Tibial nerve (tissue), 4 donors: ENCODE measurements at regions not wholly inside any gene's neighbourhood (a gene's known extent, or its start where the extent isn't known, plus 50 kb on each side); places are given as distances from the start of the nearest gene placed in this dataset.

Experiments used
- DNase-seq, 2 donors: peaks; one replicate each; pipeline ENCODE4 v3.0.0-alpha.2; 2019; ENCODE audit warnings: low spot score in 2 of 2
- H3K27ac ChIP-seq, 4 donors: fragments of 200-600 bp; sonication (generic) in 3 of 4; one replicate each; pipeline ENCODE4 v1.5.1; 2017 to 2019; ENCODE audit warnings: mild to moderate bottlenecking in 1 of 4
- H3K27me3 ChIP-seq, 2 donors: fragments of 200-600 bp; sonication (generic) in 1 of 2; one replicate each; pipeline versions ENCODE4 v1.5.1 to v1.6.0; 2017 to 2019
- H3K36me3 ChIP-seq, 3 donors: fragments of 200-600 bp; sonication (generic); one replicate each; pipeline ENCODE4 v1.5.1; 2018 to 2019
- H3K4me1 ChIP-seq, 4 donors: fragments of 200-600 bp; sonication (generic) in 3 of 4; one replicate each; pipeline ENCODE4 v1.5.1; 2017 to 2019
- H3K4me3 ChIP-seq, 4 donors: fragments of 200-600 bp; sonication (generic) in 3 of 4; one replicate each; pipeline ENCODE4 v1.5.1; 2017 to 2019; ENCODE audit warnings: mild to moderate bottlenecking in 1 of 4, moderate library complexity in 1 of 4
- H3K9me3 ChIP-seq, 4 donors: fragments of 200-600 bp; sonication (generic) in 3 of 4; one replicate each; pipeline ENCODE4 v1.5.1; 2017 to 2019
- CTCF ChIP-seq, 5 experiments: fragments of 200-600 bp in 3 of 5; fragments of 450-650 bp in 2 of 5; sonication (generic) in 3 of 5; IDR thresholded peaks; one replicate each; pipeline ENCODE4 v1.5.1; 2016 to 2019; ENCODE audit warnings: antibody characterized with exemption in 5 of 5, mild to moderate bottlenecking in 3 of 5, moderate library complexity in 2 of 5
- EP300 ChIP-seq, 2 donors: sonication (generic); formaldehyde crosslinking; IDR thresholded peaks; one replicate each; pipeline ENCODE4 v1.6.1; 2017; ENCODE audit warnings: antibody characterized with exemption in 2 of 2, mild to moderate bottlenecking in 1 of 2
- POLR2A ChIP-seq, 2 donors: fragments of 450-650 bp; IDR thresholded peaks; one replicate each; pipeline ENCODE4 v1.6.1; 2017; ENCODE audit warnings: antibody characterized with exemption in 2 of 2, mild to moderate bottlenecking in 2 of 2, moderate library complexity in 2 of 2
- WGBS, 2 donors: methylation state at CpG; one replicate each; pipeline ENCODE4 v1.1.5; 2018; 5-methylcytosine and 5-hydroxymethylcytosine counted together

DNA sequence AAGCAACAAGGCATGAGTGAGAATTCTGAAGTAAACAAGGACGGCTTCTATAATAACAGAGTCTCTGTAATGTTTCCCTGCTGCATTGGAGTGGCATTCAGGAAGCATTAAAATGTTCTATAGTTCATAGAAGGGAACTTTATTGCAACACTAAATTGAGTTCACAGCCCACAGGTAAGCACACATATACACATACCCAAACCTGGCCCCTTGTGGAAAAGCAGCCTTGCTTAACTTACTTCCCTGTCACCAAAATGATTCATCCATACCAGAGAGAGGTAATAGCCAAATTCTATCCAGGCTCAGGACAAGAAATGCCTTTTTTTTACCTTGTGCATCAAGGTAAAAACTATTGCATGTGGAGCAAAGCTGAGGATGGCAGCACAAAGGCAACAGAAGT is 241.4 kb downstream of the HHIPL2 start:
- Histone ChIP-seq H3K4me3 (no peak overlapping the region), H3K27me3 (no peaks in the 10 kb centered on the region), H3K4me1 (no peaks in the 10 kb centered on the region), H3K27ac (no peak overlapping the region), H3K36me3 (no peaks in the 10 kb centered on the region), H3K9me3 (no peaks in the 10 kb centered on the region)
- TF ChIP-seq CTCF (IDR thresholded peaks at IDR 0.05) (no peak), EP300 (IDR thresholded peaks at IDR 0.05) (no peak), POLR2A (IDR thresholded peaks at IDR 0.05) (no peak)
- 80 to 81% methylated on average over 1 of the region's 1 CpG for WGBS, 2 donors
- DNase-seq: no peak

DNA sequence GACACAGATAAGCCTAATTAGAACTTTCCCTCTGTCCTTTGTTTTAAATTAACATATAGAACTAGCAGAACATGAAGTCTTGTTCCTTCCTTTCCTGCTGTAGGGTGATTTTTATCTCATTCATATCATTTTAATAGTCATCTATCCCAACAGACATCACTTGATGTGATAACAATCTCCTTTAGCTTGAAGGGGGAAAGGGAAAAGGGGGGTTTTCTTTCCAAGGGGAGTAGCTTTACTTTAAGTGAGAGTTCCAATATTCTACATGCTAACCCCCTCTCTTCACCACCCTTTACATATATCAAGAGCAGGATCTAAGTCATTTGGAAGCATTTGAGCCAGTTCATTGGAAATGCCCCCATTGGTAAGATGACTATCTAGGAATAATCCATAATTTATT is 241.9 kb downstream of the HHIPL2 start:
- Histone ChIP-seq H3K4me3 (no peak overlapping the region), H3K9me3 (no peaks in the 10 kb centered on the region), H3K4me1 (no peaks in the 10 kb centered on the region), H3K27me3 (no peaks in the 10 kb centered on the region), H3K27ac (no peak overlapping the region), H3K36me3 (no peaks in the 10 kb centered on the region)
- DNase-seq: no peak
- TF ChIP-seq CTCF (IDR thresholded peaks at IDR 0.05): no peak
- TF ChIP-seq POLR2A (IDR thresholded peaks at IDR 0.05): no peak
- TF ChIP-seq EP300 (IDR thresholded peaks at IDR 0.05): no peak

DNA sequence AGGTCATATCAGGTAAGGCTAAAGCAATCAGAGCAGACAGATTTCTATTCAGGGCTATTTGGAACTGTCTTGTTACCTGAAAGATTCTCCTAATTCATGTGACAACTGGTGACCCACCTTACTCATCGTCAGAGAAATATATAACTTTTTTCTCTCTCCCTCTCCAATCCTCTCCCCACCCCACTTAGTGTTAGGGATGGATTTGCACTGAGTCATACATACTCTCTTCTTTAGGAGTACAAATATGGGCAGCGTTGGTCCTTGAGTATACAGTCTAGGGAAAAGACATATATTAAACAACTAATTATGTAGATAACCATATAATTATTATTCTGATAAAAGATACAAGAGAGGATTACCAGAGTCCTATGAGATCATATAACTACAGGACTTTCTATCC is 246.3 kb downstream of the HHIPL2 start:
- no peaks in the 10 kb centered on the region for H3K4me1 ChIP-seq
- H3K27me3 ChIP-seq: no peaks in the 10 kb centered on the region
- no peak overlapping the region for H3K27ac ChIP-seq
- no peak for TF ChIP-seq POLR2A (IDR thresholded peaks at IDR 0.05)
- H3K4me3 ChIP-seq: no peak overlapping the region
- DNase-seq: no peak
- 81 to 89% methylated on average over 2 of the region's 2 CpGs for WGBS, 2 donors
- H3K36me3 ChIP-seq: no peaks in the 10 kb centered on the region
- peaks cover 0 to 14% (median 0%) of the 10 kb centered on the region in 4 donors for H3K9me3 ChIP-seq

GRCh38 chr1:222299524-222299923 is 248.4 kb downstream of the HHIPL2 start:
- Histone ChIP-seq H3K36me3 (no peaks in the 10 kb centered on the region), H3K27ac (no peak overlapping the region), H3K27me3 (no peaks in the 10 kb centered on the region), H3K9me3 (peaks cover 0 to 25% (median 0%) of the 10 kb centered on the region in 4 donors), H3K4me3 (no peak overlapping the region), H3K4me1 (no peaks in the 10 kb centered on the region)
- DNase-seq: no peak
- TF ChIP-seq CTCF (IDR thresholded peaks at IDR 0.05) (no peak), EP300 (IDR thresholded peaks at IDR 0.05) (no peak), POLR2A (IDR thresholded peaks at IDR 0.05) (no peak)
- 75 to 76% methylated on average over 1 of the region's 1 CpG for WGBS, 2 donors

GRCh38 chr1:222290866-222291265 is 257.0 kb downstream of the HHIPL2 start:
- H3K4me3 ChIP-seq: no peak overlapping the region
- H3K4me1 ChIP-seq: peaks cover 0 to 3% (median 0%) of the 10 kb centered on the region in 4 donors
- no peak for TF ChIP-seq EP300 (IDR thresholded peaks at IDR 0.05)
- no peak for TF ChIP-seq POLR2A (IDR thresholded peaks at IDR 0.05)
- TF ChIP-seq CTCF (IDR thresholded peaks at IDR 0.05): no peak
- H3K27ac ChIP-seq: no peak overlapping the region
- WGBS, 2 donors: 88 to 97% methylated on average over 2 of the region's 2 CpGs
- no peak for DNase-seq
- H3K27me3 ChIP-seq: no peaks in the 10 kb centered on the region
- H3K36me3 ChIP-seq: no peaks in the 10 kb centered on the region
- peaks cover 0 to 10% (median 0%) of the 10 kb centered on the region in 4 donors for H3K9me3 ChIP-seq

GRCh38 chr1:222288053-222288452 is 259.9 kb downstream of the HHIPL2 start:
- no peak overlapping the region for H3K4me3 ChIP-seq
- peaks cover 0 to 3% (median 0%) of the 10 kb centered on the region in 4 donors for H3K4me1 ChIP-seq
- no peaks in the 10 kb centered on the region for H3K9me3 ChIP-seq
- H3K36me3 ChIP-seq: no peaks in the 10 kb centered on the region
- TF ChIP-seq EP300 (IDR thresholded peaks at IDR 0.05) (no peak), POLR2A (IDR thresholded peaks at IDR 0.05) (no peak), CTCF (IDR thresholded peaks at IDR 0.05) (no peak)
- H3K27ac ChIP-seq: no peak overlapping the region
- 37 to 38% methylated on average over 5 of the region's 5 CpGs for WGBS, 2 donors
- DNase-seq: no peak
- H3K27me3 ChIP-seq: no peaks in the 10 kb centered on the region
